ENCODE measurements at regions not wholly inside any gene's neighbourhood (a gene's known extent, or its start where the extent isn't known, plus 50 kb on each side); places are given as distances from the start of the nearest gene placed in this dataset.
A peak's percentile ranks its signal among the peaks of the same experiment; 100 is the strongest.

DNA sequence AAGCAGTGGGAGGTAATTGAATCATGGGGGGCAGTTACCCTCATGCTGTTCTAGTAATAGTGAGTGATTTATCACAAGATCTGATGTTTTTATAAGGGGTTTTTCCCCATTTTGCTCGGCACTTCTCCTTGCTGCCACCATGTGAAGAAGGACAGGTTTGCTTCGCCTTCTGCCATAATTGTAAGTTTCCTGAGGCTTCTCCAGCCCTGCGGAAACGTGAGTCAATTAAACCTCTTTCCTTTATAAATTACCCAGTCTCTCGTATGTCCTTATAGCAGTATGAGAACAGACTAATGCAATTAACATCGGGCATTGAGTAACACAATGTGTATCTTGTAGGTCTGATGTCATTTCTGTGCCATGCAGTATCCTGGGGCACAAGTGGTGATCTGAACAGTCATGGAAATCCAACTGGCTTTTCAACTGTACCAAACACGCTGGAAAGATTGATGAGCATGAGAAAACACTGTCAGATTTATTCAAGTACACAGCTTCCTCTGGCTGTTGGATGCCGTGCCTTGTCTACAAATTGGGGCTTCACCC lies 208.6 kb upstream of the KIAA1217 start:
- DNase-seq (ENCODE audit: low read depth in 4 of 4, low spot score in 3 of 4) = no peak

DNA sequence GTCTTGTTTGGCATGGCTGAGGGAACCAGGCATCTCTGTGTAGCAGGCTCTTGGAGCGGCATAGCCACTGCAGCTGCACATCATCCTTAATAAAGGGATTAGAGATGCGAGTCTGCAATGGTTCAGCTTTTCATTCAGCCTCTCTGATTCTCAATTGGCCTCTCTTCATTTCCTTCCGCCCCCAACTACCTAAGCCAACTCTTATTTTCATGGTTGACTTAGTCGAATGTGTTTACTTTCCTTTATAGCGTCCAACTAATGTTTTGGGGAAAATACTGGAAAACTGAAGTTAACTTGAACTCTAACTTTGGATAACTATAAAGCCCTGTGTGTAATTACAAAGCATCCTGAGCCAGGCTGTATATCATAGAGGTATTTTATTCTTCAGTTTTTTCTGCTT lies 202.2 kb upstream of the KIAA1217 start:
- DNase-seq (ENCODE audit: low read depth in 4 of 4, low spot score in 3 of 4) = no peak

DNA sequence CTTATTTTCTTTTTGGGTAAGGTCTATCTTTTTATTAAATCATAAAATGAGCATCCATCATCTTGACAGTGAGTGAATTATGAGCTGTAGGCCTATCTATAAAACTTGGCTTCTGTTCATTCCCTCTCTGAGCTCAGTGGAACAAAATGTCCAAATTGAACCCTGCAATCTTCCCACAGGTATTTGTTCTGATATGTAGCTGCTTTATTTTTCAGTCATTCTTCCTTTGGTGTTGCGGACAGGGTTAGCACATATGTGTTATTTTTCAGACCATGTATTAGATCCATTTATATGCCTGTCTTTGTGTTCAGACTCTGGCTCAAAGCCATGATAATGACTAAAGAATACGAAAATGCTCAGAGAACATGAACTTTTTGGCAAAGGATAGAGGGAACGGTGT lies 201.6 kb upstream of the KIAA1217 start:
- no peak for DNase-seq (ENCODE audit: low read depth in 4 of 4, low spot score in 3 of 4)

DNA sequence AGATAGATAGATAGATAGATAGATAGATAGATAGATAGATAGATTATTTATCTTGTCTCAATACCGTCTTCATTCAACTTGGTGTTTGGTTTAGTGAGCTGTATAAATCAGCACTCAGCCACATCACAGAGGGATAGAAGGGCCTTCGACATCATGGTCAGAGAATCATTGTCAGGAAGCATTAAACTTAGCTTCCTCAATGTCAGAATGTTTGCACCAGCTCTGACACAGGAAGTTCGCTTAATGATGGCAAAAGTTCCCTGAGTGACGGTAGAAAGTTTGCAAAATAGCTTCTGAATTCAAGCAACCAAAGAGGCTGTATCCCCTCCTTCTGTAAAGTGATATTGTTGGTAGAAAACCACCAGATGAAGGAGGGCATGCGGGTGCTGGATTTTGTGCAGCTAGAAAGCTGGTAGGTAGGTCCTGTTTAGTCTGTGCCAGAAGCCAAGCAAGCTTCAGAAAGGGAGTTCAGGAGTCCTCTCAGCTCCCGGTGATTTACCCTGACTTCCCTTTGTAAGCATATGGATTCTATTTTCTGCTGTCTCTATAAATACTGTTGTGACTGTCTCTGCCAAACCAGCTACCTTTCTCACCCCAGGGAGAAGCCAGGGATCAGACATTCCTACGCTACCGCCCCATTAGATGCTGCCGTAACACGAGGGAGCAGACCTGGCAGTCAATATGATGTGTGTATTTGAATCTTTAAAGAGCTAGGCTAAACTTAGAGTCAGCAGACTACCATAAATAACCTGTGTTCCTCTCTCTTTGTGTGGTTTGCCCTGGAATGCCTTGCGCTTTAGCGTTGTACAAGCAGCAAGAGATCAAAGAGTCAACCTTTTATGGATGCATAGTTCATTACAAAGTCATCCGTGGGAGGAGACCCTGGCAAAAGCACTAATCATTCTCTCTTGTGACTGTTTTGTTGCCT lies 200.5 kb upstream of the KIAA1217 start:
- DNase-seq (ENCODE audit: low read depth in 4 of 4, low spot score in 3 of 4) = peak in 2 of 4 donors; percentile 60 to 61

DNA sequence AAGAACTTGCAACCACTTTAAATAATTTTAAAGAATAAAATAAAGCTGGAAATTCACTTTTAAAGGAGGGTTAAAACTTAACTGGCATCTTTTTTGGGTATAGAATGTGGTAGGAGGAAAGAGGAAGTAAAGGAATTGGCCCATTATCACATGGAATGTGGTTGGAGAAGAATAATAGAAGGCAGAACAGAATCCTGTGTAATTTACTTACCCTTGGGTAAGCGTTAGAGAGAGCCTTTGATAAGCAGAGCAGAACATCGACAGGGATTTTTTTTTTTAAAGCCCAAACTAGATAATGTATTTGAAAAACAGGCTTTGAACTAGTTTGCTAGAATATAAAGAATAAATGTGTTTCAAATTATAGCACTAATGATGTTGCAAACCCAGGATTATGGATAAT lies 199.8 kb upstream of the KIAA1217 start:
- no peak for DNase-seq (ENCODE audit: low read depth in 4 of 4, low spot score in 3 of 4)

DNA sequence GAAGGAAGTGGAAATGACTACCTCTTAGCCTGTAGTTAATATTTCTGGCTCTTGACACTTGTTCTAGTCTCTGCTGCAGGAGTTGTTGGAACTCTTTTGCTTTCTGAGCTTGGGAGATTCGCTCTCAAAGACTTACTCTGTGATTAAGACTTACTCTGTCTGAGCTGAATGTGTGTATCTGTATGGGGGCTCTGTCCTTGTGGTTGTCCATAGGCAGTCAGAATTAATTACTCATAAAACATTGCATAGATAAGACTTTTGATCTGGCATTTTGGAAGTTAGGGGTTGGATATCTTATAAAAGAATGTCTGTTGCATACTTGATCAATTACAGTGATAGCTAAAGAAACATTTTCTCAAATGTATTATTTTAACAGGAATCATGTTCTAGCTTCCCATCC lies 199.2 kb upstream of the KIAA1217 start:
- DNase-seq (ENCODE audit: low read depth in 4 of 4, low spot score in 3 of 4) = no peak

DNA sequence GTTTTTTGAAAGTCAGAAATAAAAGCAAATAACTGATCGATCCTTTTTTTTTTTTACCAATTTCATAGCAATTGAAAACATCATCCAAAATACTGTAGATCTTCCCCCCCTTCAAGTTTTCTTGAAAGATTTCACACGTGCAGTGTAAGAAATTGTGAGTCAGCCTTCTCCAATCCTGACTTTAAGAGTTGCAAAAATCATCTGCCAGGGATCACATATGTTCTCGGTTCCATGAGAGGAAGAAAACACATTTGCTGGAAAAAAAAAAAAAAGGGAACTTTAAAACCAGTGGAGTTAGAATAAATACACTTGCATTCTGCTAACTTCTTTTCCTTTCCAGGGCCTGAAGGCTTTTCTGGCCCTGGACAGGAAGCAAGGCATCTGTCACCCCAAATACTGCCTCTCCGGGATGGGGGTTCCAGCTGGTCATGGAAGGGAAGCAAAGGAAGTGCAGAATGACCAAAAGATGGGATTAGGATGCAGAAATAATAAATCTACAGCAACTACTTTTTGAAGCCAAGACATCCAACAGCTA lies 198.4 kb upstream of the KIAA1217 start:
- no peak for DNase-seq (ENCODE audit: low read depth in 4 of 4, low spot score in 3 of 4)

DNA sequence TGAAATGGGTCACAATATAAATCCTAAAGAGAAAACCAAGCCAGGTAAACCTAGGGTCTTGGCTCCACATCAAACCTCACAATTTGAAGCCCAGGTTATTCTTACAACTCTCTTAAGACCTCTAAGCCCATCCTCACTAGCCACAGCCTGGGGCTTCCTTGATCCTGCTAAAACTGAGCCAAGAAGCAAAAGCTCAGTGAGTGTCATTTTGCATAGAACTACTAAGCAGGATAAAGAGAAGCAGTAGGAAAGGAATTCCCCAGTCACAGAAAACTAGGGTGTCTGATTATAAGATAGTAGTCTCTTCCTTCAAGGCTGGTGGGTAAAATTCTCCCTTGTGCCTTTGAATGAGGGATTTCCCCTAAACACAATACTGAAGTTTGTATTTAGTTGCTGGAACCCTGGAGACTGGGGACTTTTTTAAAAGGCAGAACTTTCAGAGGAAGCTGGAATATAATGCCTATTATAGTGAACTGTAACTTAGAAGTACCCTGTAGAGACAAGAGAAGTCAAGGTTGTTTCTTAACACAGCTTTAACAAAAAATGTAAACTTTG lies 196.6 kb upstream of the KIAA1217 start:
- DNase-seq (ENCODE audit: low read depth in 4 of 4, low spot score in 3 of 4) = no peak

DNA sequence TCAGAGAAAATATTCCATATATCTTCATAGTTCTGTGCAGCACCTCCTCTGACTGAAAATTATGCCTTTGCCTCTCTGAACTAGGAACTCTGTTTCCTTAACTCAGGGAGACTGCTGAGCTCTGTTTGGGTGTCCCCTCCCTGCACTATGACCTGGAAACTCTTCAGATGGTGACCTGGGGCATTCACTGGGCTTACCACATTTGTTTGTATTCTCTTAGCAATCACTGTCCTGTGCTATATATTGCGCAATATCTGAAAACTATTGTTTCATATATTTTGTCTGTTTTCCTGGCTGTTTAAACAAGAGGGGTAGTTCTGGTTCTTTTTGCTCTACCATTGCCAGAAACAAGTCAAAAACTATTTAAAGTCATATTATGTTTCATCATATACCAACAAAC lies 181.8 kb upstream of the KIAA1217 start:
- DNase-seq (ENCODE audit: low read depth in 4 of 4, low spot score in 3 of 4) = no peak

DNA sequence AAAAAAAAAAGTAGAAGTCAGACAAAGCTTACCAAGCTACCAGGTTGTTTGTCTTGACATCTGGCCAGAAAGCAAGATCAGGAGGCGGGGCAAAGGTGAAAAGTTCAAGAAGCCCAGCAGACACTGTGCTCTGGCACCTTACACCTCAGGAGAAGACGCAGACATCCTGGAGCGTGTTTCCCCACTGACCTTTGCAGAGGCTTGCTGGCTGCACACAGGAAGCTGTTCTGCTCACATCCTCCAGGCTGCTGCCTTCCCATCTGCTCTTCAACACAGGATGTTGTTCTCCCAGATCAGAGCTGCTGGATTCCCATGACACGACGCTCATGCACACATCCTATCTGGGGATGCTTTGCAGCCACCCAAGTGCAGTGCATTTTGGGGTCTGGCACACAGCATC lies 174.4 kb upstream of the KIAA1217 start:
- no peak for DNase-seq (ENCODE audit: low read depth in 4 of 4, low spot score in 3 of 4)

DNA sequence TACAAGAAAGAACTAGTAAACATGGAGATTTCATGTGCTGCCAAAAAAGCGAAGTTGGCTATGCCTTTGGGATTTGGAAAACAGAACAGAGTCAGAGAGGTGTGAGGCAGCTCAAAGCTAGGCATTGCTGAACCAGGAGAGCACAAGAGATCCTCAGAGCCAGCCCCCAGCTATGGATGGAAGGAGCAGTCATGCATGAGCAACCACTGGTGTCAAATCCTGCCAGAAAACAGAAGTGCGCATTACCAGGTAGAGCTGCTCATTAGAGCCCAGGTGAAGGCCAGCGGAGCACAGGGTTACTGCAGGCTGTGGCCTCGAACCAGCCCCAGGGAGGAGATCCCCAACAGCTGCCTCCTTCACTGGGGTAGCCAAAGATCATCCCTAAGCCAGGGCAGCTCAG lies 173.2 kb upstream of the KIAA1217 start:
- DNase-seq (ENCODE audit: low read depth in 4 of 4, low spot score in 3 of 4) = no peak

DNA sequence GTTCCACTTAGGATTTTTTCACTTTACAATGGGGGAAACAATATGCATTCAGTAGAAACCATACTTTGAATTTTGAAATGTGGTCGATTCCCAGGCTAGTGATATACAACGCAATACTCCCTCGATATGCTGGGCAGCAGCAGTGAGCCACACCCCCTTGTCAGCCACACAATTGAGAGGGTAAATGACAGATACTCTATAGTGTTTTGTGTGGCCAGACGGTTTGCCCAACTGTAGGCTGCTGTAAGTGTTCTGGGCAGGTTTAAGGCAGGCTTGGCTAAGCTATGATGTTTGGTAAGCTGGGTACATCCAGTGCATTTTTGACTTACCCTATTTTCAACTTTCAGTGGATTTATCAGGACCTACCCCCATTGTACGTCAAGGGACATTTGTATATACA lies 169.6 kb upstream of the KIAA1217 start:
- no peak for DNase-seq (ENCODE audit: low read depth in 4 of 4, low spot score in 3 of 4)

DNA sequence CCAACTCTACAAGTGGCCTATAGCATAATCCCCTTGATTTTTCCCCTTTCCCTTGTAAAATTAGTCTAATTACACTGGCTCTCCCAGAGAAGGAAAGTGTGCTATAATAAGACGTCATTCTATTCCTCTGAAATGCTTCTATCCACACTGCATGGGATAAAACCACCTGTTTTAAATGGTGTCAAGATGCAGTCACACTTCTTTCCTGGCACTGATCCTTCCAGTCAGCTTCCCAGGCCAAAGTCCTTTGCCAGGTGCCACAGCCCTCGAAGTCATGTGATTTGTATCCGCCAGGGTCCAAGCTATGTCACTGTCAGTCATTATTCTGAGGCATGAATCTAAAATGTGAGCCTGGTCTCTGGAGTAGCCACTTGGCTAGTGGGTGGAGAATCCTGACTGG lies 169.0 kb upstream of the KIAA1217 start:
- DNase-seq (ENCODE audit: low read depth in 4 of 4, low spot score in 3 of 4) = no peak

DNA sequence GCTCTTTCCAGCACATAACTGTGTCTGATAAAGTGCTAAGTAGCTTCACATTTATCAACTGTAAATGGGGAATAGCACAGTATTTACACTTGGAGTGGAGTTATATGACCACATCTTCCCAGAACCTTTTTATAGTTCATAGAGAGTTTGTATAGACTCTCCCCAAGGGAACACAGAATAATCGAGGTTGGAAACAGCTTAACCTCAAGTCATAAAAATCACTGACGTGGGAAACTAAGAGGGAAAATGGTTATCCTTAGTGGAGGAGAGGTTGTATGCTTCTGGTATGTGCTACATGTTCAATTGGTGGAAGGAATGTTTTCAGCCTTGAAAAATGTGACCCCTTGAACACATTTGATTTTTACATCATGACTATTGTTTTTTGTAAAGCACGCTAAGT lies 167.9 kb upstream of the KIAA1217 start:
- DNase-seq (ENCODE audit: low read depth in 4 of 4, low spot score in 3 of 4) = peak in 3 of 4 donors; percentile 38 to 73 (median 65)

DNA sequence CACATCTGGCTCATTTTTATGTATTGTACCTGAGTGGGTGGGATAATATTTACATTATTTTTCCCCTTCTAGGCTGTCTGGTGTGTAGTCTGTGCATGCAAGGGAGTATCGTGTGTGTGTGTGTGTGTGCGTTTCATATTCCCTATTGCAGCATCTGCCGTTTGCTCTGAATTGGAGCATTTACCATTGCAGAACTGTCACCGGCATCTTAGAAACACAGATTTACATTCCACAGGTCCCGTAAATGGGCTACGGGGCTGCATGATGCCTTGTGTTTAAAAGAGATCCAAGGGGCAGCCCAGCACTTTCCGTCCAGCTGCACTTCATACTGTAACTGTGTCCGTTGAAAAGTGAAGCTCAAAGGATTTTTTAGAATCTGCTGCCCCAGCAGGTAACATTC lies 167.1 kb upstream of the KIAA1217 start:
- no peak for DNase-seq (ENCODE audit: low read depth in 4 of 4, low spot score in 3 of 4)

DNA sequence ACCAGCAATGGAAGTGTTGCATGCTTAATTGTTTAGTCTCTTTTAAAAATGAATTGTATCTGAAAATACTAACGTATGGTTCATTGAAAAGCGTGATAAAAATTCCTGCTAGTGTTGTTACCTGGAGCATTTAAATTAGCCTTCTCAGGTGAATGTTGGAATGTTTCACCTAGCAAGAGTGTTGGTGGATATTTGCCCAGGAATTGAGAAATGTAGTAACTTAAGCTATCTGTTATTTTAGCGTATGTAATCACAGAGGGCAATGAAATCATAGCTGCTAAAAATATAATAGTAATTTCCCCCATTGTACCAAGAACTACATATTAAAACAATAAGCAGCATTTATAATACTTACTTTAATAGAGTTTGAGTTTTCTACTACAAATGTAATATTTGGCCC lies 166.1 kb upstream of the KIAA1217 start:
- no peak for DNase-seq (ENCODE audit: low read depth in 4 of 4, low spot score in 3 of 4)

DNA sequence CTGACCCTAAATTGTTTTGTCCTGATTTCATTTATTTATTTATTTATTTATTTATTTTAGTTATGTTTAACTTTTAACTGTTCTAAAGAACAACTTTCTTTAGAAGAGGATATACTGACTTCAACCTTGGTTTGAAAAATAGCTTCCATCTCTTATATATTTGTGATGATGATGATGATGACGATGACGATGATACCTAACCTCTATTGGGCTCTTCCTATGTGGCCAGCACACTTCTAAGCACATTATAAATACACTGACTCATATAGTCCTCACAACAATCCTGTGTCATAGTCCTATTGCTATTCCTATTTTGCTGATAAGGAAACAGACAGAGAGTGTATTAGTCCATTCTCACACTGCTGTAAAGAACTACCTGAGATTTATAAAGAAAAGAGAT lies 162.9 kb upstream of the KIAA1217 start:
- DNase-seq (ENCODE audit: low read depth in 4 of 4, low spot score in 3 of 4) = no peak

DNA sequence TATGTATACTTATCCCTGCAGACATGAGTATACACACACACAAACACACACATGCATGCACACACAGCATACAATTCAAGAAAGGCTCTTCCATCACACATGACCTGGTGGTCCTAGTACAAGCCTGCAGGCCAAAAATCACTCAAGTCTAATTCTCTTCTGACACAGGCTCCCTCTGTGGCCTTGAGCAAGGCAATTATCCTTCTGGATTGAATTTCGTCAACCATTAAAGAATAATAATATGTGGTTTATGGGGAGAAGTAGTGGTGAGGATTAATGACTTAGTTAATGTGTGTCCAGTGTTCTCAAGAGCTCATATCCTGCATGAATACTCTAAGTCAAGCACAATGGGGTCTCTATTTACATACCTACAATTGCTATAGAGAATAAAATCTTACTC lies 161.8 kb upstream of the KIAA1217 start:
- no peak for DNase-seq (ENCODE audit: low read depth in 4 of 4, low spot score in 3 of 4)

DNA sequence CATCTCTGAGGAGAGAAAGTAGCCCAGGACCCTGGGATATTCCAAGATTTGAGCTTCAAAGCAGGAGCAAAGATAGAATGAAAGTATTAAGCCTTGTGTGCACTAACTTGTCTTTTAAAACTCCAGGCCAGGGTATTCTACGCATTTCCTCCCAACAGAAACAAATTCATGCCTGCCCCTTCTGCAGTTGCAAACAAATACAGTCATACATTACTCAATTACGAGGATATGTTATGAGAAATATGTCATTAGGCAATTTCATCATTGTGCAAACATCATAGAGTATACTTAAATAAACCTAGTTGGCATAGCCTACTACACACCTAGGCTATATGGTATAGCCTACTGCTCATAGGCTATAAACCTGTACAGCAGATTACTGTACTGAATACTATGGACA lies 154.5 kb upstream of the KIAA1217 start:
- DNase-seq (ENCODE audit: low read depth in 4 of 4, low spot score in 3 of 4) = no peak

DNA sequence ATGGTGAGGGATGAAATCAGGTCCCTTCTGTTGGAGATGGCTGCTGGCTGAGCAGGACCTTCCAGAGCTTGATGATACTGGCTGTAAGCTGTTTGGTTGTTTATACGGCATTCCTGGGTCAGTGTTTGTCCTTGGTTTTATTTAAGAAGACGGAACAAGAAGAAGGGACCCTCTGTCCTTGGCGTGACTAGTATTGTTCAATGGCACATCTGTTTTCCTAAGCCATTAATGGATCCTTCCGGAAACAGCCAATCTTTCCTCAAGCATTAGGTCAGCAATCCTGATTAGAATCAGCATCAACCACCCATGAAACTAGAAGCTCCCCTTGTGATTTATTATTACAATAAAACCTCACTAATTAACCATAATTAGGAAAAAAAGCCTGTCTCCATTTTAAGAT lies 128.7 kb upstream of the KIAA1217 start:
- DNase-seq (ENCODE audit: low read depth in 4 of 4, low spot score in 3 of 4) = peak in 1 of 4 donors; percentile 10

DNA sequence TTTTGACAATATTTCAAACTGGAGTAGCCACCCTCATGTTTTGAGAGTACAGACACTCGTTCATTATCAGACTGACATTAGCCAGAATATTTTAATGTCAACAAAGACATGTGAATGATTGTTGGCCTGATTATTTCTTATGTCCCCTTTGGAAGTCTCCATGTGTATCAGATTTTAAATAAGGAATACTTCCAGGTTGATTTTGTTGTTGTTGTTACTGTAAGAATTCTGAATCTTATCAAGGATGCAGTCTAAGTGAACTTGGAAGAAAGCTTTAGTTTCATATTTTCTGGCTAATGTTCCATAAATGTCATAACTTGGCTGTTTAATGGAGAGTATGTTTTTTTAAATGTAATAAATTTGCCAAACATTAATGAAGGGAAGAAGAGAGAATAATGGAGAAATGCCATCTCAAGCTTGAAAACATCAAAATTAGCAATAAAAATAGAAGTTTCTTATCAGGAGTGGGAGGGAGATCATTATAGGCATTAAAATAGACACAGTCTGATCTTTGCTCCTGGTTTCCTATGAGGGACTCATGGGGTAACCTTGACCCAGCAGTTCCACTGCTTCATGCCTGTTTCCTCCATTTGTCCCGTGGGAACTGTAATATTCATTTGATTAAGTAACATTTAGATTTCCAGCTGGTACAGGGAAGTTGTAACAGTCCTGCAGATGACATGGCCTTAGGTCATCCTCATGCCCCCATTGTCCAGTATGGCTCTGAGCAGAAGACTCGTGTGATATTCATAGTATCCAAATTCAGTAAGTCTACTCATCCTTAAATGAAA lies 122.4 kb upstream of the KIAA1217 start:
- peak in 2 of 4 donors; percentile 36 to 55 for DNase-seq (ENCODE audit: low read depth in 4 of 4, low spot score in 3 of 4)

All from right renal pelvis (tissue), 4 donors.